ENCODE measurements at regions not wholly inside any gene's neighbourhood (a gene's known extent, or its start where the extent isn't known, plus 50 kb on each side); places are given as distances from the start of the nearest gene placed in this dataset.

DNA sequence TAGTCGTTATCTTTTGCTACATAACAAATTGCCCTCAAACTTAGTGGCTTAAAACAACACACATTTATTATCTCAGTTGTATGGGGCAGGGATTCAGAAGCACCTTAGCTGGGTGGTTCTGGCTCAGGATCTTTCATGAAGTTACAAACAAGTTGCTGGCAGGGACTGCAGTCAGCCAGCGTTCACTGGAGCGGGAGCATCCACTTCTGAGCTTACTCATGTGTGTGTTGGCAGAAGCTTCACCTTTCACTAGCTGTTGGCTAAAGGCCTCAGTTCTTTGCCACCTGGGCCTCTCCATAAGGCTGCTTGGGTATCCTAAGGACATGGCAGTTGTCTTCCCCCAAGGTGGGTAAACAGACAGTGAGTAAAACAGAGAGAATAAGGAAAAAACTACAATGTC is 365.7 kb downstream of the RPS29 start:
- DNase-seq, result no peak

DNA sequence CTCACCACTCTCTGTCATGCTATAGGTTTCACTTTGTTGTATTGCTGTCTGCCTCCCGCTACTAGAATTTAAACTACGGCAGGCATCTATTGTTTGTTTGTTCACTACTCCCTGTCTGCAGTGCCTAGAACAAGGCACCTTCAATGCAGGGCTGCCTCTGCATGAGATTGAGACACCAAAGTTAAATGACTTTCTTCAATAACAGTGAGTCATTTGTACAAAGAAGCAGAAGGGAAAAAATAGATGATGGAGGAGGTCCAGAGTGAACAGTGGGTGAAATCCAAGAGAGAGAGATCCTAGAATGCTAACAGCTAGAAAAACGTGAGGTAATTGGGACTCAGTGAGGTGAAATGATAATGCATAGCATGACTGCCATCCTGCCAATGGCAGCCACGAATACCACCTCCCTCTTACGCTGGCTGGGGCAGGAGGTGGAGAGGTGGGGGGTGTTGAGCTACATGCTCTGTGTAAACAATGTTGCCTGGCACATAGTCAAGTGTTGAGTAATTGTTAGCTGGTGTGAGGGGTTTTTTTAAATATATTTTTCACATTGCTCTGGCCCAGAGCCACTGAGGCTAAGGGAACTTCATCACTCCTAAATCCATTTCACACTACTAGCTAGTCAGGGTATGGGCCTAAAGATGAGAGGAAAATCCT is 367.6 kb downstream of the RPS29 start:
- no peak for DNase-seq

GRCh38 chr14:49212721-49213120 is 373.5 kb downstream of the RPS29 start:
- no peak for DNase-seq

DNA sequence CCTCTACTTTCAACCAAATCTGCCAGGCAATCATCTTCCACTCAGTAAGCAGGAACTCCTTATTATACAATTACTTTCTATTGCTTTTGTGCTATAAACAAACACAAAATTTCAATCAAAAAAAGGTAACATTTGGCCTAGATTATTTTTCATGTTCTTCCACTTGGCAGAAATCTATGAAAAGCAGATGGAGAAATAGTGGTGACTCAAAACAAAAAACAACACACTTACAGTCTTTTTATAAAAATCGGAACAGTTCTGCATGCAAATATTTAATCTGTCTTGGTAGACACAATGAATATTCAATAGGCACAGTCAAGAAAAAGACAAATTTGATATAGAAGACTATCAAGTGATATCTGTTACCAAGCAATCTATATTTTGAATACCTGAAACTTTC is 376.8 kb downstream of the RPS29 start:
- no peak for DNase-seq

- DNase-seq, result no peak
Observed at GRCh38 chr14:49206828-49207227, 379.4 kb downstream of the RPS29 start.

DNA sequence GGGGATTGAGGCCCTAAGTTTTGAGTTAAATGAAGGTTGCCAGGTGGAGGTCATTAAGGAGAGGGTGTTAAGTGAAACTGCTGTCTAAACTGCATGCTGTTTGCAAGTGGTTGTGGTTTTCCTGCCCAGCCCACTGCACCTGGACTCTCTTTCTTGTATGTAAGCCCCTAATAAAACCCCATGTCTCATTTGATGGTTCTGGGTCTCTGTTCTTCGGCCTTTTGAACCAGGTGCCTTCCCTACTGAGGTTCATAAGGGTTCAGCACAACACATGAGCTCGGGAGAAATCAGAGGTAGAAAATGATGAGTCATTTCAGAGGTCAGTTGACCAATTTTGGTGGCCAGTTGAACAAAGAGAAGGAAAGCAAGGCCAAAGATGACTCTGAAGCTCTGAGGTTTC is 382.5 kb downstream of the RPS29 start:
- DNase-seq, result no peak

GRCh38 chr14:49199159-49199558 is 387.0 kb downstream of the RPS29 start:
- DNase-seq, result no peak

- DNase-seq, result no peak
Observed at GRCh38 chr14:49196327-49196726, 389.9 kb downstream of the RPS29 start.

- no peak for DNase-seq
Observed at GRCh38 chr14:49194067-49194466, 392.1 kb downstream of the RPS29 start.

- no peak for DNase-seq
Observed at GRCh38 chr14:49193332-49194065, 392.7 kb downstream of the RPS29 start.

DNA sequence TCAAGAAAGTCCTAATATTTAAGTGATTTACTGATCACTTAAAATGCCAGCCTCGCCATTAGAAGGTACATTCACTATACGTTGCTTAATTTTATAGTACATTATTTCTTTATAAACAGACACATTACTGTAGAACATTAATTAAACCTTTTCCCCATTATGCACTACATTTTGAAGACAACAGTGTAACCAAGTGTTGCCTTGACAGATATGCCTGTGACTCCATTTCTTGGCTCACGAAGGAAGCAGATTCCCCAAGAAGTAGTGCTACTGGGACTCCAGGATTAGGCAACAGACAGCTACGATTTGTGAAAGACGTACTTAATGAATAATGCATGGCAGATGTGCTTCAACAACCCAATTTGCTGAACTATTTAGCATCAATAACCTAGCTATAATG is 394.8 kb downstream of the RPS29 start:
- DNase-seq, result no peak

- no peak for DNase-seq
Observed at GRCh38 chr14:49189375-49189774, 396.8 kb downstream of the RPS29 start.

DNA sequence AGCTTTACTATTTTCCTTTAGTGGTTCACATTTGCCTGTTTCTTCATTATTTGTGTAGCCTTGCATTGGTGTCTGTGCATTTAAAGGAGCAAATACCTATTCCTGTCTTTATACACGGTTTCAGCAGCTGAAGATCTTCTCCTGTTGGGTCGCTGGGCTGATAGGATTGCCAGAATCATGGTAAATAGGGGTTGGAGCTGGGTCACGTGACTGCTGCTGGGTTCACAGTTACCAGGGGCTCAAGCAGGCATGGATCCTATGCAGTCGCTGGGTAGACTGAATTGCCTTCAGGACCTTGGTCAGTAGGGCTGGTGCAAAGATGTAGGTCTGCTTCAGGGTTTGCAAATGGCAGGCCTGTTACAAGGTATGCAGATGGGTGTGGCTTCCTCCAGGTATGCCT is 398.4 kb downstream of the RPS29 start:
- DNase-seq, result no peak

- DNase-seq, result no peak
Observed at GRCh38 chr14:49173765-49174373, 412.3 kb downstream of the RPS29 start.

GRCh38 chr14:49164074-49164473 is 422.1 kb downstream of the RPS29 start:
- no peak for DNase-seq

DNA sequence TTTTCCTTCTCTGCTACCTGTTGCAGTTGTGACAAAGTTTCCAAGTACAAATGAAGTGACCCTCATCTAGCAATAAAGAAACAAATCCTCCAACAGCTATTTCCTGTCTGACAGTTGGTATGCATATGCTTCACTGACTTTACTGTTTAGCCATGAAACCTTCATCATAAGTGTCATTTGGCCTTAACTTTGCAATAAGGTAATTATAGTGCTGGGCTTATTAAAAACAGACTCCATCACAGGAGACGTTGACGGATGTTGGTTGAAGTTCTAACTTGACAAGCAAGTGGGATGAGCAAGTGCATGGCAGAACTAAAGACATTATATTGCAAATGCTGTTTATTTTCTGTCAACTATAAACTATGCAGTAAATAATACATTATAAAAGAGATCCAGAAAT is 425.2 kb downstream of the RPS29 start:
- no peak for DNase-seq

GRCh38 chr14:49159081-49159480 is 427.1 kb downstream of the RPS29 start:
- no peak for DNase-seq

DNA sequence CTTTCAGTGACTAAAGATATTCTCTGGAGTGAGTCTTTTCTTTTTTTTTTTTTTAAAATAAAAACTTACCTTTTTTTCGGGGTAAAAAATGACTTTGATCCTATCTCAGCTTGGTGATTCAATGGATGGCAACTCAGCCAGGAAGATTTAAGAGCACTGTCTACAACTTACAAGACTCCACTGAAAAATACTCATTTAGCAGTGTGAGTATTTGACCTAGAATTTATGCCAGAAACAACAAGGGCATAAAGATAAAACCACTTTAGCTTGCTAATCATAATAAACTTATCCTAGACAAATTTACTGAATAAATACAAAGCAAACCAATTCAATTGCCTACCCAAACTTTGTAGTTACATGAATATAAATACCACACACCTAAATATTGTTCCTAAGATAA is 446.6 kb downstream of the RPS29 start:
- DNase-seq, result no peak

GRCh38 chr14:49134940-49135339 is 451.2 kb downstream of the RPS29 start:
- no peak for DNase-seq

- DNase-seq, result no peak
Observed at GRCh38 chr14:49121246-49121645, 464.9 kb downstream of the RPS29 start.

DNA sequence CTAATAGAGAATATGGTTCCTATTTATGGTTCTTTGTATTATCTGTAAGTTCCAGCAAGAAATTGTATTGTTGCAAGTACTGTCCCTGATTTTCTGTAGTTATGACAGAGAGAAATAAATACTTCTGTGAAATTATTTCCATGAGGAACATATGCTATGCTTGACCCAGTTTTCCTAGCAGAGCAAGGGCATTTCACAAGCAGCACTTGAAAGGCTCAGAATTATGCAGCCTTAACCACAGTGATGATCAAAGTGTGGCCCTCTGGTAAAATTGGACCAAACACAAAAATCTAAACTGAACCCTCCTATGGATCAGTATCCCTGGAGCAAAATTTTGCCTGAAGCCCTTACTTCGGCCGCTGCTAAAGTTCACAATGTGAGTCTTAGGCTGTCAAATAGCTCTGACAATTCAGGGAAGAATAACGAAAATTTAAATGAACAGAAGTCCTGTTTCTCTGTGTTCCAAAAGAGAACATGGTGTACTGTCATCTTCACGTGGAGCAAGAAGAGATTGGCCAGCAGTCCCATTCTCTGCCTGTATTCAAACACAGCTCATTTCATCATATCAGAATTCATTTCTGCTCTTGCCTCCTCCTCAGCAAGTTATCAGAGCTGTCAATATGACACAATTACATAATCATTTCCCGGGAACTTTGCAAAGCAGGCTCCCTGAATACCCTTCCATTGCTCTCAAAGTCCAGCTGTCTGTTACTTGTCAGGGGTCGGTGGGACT is 471.9 kb downstream of the RPS29 start:
- no peak for DNase-seq

DNA sequence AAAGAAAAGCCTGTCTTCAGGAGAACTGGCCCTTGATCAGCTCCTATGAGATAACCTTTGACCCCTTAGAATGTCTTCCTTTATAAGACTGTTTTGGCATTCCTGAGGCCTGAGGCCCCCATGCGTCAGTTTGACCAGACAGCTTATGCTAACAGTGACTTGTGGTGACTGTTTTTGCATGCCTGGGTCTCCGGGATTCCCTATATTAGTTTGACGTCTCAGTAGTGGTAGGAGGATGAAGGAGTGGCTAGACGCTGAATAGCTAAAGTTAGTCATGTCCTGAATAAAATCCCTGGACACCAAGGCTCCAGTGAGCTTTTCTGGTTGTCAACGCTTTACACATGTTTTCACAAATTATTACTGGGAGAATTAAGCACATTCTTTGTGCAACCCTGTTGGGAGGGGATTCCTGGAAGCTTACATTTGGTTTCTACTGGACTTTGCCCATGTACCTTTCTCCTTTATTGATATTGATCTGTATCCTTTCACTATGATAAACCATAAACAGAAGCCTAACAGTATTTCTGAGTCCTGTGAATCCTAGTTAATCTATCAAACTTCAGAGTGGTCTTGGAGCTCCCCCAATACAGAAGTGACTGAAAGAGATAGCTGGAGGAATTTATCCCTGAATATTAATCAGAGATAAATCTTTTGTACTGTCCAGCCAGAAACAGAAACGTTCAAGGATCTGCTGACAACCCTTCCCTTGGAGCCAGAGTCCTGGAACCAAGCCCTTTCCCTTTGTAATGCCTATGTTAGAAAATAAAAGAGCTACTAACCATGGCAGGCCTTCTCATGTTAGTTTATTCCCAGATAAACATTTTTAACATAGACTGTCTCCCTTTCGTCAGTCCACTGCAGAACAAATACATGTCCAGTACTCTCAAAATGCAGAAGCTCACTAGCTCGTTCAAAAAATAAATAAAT is 479.2 kb downstream of the RPS29 start:
- DNase-seq, result no peak

DNA sequence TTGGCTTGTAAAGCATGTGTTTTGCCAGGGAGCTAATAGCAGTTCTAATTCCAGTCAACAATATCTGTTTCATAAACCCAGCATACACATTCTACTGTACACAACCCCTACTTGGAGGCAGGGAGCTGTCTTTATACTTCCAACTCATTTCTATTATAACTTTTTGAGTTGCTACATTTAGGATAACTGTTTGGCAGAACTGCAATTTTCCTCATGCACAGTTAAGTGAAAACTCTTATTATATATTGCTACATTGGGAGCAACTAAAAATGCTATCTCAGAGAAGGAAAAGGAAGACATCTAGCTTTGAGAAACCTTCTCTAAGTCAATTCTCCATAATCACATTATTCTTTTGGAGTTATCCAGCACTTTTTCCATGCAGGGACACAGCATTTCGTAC is 480.2 kb downstream of the RPS29 start:
- no peak for DNase-seq

Data from NCI-H524 treated with DMSO at 0.1 percent for 48 hours (cell line).